ENCODE measurements at regions not wholly inside any gene's neighbourhood (a gene's known extent, or its start where the extent isn't known, plus 50 kb on each side); places are given as distances from the start of the nearest gene placed in this dataset.

DNA sequence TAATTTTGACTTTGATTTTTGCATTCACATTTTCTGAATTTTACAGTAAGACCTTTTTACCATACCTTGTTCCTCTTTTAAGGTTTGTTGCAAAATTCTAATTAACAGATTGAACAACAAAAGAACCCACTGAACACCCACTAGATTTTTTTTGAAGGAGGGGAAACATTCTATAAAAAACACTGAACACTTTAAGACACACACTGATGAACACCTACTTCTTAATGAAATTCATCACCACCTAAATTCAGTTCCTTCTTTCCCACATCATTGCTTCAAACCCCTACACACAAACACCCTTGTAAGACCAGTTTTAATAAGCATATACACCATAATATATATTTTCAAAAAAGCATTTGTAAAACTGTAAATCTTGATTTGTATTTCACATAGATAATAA lies 559.0 kb upstream of the MEF2C start:
- no peak for DNase-seq

DNA sequence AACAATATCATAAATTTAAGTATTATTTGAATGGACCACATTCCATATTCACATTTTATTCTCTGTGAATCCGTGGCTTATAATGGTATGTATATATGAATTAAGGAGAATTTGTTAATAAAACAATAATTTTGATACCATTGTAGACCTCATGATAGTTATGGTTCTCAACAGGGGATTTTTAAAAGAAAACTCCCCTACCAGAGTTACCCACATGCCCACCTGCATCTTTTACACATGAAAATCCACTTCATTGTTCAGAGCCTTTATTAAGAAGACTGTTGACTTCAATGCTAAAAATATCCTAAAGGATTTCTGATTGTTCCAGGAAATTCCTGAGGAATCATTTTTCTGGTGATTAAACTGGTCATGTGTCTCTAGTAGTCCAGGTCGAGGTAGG lies 557.7 kb upstream of the MEF2C start:
- DNase-seq: no peak

DNA sequence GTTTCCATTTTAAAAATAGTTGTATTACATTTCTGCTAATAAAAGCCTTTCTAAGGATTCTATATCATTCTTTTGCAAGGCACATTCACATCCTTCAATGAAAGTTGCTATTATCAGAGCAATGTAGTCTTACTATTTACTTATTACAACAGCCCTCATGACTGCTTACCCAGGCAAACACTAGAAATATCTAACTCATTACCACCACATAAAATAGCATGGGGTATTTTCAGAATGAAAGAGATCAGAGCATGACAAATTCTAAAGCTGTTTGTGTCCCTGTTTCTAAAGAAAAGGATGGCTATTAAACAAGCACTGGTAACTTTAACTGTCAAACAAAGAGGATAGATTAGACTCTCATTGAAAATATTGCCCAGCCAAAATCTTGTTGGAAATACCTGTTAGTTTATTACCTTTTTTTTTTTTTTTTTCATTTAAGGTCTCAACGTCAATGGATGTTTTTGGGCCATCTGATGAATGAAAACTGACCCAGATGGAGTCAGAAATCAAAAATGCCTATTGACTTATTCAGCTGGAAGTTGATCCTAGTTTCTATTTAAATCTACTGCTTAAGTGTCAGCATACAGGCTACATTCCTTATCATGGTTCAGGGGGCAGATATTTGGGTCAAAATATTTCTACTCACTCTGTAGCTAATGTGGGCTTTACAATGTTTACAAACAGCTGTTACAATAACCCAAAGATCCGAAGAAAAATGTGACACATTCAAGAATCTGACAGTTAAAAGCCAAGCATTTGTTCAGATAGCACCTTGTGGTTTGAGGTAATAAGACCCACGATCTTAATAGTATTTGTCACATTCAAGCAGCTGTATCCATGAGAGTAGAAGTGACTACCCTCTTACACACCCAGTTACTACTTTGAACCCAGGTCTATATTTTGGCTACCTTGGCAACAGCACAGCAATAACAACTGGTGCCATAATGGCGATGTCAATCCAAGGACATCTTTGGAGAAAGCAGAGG lies 554.8 kb upstream of the MEF2C start:
- no peak for DNase-seq

DNA sequence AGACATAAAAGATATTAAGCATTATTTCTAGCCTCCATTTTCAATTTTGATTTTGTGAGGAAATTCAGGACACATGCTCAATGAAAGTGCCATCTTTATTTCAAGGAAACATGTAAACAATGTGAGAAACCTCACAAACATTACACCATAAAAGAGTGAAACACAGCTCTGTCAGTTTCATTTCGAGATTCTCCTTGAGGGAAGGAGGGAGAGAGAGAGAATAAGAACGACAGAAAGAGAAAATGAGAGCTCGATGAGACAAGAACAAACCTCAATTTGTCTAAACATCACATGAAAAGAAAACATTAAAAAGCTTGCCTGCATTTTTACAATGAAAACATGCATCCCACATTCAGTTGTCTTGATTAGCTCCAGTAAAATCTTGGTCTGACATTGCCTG lies 553.5 kb upstream of the MEF2C start:
- no peak for DNase-seq

DNA sequence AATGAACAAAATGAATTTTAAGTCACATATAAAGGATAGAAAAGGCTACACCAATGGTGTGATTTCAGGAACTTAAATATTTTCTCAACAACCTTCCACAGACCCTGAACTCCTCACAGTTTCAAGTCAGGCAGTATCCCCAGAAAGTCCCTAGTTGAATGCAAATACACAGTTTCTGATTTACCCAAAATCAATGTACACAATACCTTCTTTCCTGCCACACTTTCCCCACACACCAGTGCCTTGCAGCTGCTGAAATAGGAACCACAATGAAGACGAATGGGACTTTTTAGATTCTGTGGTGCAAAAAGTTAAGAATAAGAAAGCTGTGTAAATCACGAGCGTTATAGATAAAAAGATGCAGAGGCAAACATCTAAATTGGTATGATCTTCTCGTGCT lies 552.4 kb upstream of the MEF2C start:
- no peak for DNase-seq

DNA sequence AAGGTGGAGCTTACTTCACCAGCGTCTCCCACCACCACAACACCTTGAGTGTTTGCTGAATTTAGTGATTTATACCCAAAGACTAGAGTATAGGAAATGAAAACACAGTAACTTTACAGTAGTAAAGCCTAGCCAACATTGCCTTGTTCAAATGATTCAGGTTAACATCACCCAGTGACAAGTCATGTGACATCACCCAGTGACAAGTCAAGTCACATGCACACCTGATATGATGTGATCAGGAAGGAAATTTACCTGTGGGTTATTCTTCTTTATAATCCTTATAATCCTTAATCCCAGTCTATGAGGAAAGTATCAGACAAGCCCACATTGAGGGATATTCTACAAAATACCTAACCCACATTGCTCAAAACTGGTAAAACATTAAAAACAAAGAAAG lies 545.6 kb upstream of the MEF2C start:
- no peak for DNase-seq

DNA sequence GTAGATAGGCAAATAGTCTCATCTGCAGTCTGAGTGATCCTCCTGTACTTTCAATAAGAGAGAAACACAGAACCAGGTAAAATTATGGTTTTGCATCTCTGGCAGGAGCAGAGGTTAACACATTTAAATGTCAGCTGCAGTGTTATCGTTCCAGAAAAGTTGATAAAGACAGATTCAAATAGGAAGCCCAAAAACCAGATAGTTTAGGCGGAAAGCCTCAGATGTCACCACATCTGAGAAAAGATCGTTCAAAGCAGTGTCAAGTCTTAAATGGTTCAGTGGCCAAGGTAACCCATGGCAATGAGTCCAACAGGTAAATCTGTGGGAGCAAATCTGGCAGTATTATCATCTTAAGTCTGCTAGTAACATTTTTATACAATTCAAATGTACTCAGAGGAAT lies 542.1 kb upstream of the MEF2C start:
- no peak for DNase-seq

DNA sequence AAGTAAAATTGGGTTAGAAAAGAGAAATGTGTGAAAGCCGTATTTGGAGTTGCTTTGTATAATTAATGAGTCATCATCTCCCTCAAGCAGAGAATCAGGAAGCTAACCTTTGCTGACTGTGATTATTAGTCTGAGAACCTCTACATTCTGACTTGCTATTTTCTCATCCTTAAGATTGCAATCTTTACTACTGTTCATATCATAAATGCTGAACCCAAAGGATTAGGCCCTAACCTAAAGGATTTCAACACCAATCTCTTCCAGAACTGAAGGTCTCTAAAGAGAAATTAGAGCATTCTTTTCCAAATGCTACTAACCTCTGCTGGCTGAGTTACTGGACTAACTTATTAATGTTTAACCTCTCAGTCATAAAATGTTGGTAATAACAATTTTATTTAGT lies 538.1 kb upstream of the MEF2C start:
- no peak for DNase-seq

DNA sequence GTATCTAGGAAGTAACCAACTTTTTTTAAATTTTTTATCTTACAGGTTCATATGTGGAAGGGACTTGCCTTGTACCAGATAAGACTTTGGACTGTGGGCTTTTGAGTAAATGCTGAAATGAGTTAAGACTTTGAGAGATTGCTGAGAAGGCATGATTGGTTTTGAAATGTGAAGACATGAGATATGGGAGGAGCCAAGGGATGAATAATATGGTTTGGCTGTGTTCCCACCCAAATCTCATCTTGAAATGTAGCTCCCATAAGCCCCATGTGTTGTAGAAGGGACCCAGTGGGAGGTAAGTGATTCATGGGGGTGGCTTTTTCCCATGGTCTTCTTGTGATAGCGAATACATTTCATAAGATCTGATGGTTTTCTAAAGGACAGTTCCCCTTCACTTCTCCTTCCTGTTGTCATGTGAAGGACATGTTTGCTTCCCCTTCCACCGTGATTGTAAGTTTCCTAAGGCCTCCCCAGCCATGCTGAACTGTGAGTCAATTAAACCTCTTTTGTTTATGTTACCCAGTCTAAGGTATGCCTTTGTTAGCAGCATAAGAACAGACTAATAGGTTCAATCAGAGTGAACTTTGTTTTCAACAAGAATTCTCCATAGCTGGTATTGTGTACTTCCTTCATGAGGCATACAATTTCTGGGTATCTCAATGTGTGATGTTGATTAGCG lies 535.6 kb upstream of the MEF2C start:
- no peak for DNase-seq

DNA sequence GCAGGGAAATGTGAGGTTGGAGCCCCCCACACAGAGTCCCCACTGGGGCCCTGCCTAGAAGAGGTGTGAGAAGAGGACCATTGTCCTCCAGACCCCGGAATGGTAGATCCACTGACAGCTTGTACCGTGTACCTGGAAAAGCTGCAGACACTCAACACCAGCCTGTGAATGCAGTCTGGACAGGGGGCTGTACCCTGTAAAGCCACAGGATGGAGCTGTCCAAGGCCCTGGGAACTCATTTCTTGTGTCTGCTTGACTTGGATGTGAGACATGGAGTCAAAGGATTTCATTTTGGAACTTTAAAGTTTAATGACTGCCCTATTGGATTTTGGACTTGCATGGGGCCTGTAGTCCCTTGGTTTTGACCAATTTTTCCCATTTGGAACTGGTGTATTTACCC lies 535.0 kb upstream of the MEF2C start:
- DNase-seq: no peak

DNA sequence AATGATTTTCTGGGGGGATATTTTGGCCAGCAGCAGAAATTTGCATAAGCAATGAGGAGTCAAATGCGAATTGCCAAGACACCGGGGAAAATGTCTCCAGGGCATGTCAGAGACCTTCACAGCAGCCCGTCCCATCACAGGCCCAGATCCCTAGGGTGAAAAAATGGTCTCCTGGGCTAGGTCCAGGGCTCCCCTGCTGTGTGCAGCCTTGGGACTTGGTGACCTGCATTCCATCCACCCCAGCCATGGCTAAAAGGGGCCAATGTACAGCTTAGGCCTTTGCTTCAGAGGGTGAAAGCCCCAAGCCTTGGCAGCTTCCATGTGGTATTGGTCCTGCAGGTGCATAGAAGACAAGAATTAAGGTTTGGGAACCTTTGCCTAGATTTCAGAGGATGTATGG lies 534.5 kb upstream of the MEF2C start:
- DNase-seq: no peak

DNA sequence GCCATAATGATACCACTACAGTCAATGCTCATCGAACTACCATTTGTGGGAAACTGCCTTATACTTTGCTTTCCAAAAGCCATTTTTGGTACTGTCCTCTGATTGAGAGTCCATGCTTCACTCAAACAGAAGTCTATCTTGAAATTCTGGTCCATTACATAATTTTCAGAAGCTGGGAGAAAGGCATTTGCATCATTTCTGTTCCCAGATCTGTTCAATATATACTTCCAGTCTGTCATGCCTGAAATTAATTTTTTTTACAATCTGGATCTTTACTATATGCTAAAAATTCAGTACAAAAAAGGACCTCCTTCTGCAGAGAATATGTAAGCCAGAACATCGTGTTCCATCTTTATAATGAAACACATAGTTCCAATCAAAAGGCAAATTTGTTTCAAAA lies 528.9 kb upstream of the MEF2C start:
- DNase-seq: no peak

DNA sequence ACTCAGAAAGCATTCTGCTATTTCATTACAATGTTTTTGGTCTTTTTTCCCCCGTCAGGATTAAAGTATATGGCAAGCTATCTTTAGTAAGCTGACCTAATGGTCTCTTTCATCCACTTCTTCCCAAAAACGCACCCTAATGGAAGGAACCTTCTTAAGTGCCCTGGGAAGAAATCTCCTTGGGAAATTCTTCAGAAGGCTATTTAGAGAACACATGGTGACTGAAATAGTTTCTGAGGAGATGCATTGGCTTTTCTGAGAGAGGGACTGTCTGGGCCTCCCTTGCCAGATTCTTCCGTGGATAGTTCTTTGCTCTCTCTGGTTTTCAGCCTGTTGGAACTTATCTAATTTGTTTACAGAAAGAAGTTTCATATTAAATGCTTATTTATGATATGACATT lies 524.1 kb upstream of the MEF2C start:
- no peak for DNase-seq

DNA sequence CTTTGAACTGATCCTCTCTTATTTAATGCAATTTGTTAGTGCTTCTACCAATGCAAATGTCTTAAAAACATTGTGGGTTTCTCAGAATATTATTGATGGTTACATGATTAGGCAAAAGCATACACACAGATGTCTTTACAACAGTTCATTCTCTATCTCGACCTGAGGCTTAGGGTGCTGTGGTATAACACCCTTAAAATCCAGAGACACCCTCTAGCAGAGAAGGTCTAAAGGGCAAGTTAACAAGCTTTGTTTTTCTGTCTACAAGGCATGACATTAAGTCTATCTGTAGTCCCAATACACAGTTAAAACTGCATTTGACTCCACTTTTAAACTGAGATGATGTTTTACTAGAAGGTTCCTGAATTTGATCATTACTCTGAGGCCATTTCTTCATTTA lies 518.7 kb upstream of the MEF2C start:
- DNase-seq: no peak

DNA sequence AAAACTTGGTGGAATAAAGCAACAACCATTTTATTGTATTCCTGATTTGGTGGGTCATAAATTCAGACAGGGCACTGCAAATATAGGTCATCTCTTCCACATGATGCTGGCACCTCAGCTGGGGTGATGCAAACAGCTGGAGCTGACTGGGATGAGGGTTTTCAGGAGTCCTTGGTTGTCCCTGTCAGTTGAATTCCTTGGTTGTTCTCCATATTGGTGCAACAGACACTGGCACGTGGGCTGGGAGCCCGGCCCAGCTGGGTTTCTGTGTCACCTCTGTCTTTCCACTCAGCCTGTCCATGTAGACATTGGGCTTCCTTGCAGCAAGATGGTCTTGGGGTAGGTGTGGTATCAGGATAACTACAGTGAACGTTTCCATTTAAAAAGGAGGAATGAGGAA lies 518.0 kb upstream of the MEF2C start:
- no peak for DNase-seq

DNA sequence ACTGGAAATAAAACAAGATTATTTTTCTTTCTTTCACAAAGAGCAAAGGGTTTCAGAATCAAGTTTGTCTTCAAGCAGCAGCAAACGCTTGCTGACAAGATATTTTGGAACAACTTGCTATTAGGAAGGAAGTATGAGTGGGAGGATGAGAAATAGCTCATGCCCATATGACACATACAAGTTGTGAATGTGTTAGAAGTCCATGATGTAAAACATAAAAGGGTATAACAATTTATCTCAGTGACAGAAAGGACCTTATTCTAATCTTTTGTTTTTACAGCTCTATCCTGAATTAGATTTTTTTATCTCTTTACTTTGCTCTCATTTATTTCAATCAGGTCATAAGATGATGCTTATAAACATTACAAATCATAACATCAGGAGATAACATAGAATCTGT lies 516.6 kb upstream of the MEF2C start:
- no peak for DNase-seq

DNA sequence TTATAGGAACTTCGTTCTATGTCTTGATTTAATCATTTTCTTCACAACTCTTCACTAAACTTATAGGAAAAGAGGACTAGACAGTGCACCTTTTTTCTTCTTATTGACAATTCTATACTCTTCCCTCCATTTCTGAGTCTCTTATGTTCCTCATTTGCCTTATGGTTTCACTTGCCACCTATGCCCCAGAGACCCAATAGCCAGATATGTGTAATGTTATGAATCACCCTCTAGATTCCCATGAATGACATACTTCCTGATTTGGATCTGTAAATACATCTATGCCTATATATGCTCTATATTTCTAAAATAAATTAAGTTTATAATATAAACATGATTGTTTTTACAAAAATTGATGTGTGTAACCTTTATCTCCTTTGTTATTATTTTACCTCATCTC lies 514.1 kb upstream of the MEF2C start:
- no peak for DNase-seq

DNA sequence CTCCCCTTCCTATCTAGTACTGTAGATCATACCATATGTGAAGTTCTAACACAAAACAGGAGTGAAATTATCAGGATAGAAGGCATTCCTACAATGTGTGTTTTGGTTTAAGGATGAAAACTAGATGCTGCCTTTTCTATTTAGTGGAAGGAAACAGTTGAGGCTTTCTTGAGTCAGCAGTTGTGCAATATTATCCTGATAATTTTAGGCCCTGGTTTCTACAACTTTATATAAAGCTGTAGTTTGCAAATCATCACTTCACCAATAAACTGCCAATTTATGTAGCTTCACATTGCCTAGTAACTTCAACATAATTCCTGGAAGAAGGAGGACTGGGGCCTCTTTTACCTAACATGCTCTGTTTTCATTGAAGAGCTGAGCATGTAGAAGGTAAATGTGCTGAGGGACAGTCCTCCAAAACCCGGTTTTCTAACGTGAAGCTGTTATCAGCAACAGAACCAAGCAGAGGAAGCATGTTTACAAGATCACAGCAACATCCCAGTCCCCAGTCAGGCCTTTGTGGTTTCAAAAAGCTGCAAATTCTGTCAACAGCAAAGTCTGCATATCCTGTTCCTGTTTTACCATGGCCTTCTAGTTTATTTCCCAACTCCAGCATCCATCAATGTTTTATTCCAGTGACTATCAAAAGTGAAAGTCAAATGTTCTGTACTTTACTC lies 513.4 kb upstream of the MEF2C start:
- no peak for DNase-seq

DNA sequence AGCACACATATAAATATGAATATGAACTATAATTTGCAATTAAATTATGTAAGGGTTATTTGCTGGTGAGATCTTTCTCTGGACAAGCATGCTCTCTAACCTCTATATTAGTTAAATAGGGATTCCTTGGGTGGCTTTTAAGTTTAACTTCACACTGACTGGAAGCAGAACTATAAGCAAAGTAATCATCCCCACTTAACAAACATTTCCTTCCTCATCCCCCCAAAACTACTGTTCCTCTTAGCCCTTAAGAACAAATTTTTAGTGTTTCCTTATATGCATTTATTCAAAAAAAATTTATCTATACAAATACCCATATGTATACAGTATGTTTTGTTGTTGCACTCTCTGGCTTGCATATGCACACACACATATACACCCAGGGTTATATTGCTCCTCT lies 512.1 kb upstream of the MEF2C start:
- no peak for DNase-seq

DNA sequence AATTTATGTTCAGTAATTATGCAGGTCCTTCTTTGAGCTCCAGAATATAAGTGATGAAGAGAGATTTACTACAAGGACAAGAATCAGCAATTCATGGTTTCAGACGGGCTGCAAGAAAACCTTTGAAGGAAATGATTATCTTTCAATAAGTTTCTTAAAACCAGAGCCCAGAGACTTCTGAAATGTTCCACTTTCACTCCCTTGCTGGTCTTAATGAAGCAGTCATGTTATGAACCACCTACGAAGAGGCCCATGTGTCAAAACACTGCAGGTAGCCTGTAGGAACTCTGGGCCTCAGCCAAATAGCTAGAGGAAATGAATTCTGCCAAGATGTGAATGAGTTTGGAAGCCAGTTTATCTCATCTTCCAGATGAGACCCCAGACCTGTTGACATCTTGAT lies 505.9 kb upstream of the MEF2C start:
- DNase-seq: no peak

DNA sequence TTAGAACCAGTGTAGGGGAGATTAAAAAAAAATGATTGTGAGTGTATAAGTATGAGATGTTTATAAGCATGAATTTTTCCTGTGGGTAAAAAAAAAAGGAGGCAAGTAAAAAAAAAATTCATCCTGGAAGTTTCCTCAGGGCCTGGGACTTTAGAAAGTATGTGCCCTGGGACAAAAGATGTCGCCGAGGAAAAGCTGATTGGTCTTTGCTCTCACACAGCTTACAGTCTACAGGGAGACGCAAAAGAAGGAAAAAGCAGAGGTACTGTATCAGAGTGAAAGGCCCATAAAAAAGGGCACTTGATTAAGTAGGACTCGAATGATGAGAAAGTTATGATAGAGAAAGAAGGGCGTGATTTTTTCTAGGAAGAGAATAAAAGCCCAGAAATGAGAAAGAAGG lies 501.4 kb upstream of the MEF2C start:
- no peak for DNase-seq

DNA sequence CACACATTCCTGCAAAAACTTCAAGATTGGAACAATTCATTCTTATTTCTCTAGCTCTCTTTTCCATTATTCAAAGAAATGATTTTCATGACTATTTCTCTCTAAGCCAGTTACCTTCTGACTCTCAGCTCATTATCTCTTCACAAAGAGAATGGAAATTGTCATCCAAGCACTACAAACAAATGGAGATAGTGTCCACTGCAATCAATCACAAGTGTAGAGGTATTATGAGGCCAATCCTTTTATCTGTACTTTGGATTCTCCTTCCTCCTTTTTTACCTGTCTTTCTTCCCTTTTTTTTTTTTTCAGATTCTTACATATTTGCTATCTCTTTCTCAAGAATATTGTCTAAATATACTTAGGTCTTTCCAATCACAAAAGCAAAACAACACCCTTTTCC lies 497.7 kb upstream of the MEF2C start:
- DNase-seq: no peak

DNA sequence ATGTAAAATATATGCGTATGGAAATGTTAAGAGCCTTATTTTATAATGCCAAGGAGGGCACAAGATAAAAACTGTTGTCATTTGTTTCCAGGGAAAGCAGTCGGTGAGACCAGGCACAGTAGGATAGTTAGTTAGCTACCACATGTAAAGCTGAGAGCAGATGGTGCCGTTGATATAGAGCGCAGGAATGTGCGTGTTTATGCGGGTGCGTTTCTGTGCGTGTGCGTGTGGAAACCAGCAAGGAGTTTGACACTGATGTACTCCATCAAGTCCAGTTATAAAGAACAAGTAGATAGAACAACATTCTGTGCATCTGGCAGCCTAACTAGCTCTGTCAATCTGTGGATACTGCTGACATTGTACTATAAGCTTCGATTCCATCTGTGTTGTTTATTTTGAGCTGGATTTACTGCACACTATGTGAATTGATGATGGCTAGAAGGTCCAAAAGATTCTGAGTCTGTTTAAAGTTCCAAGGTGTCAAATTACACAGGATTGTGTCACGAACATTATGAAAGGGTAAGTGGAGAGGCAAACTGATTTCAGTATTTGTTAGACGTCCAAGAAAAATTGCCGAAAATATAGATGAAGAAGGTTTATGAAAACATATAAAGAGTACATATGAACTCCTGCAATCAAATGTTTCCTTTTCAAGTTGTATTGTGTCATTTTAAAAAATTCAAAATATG lies 494.9 kb upstream of the MEF2C start:
- no peak for DNase-seq

Measured in stimulated activated CD4-positive, alpha-beta T cell treated with anti-CD3 and anti-CD28 coated beads, Interleukin-15, amount 100 ng/mL, for 24 hours (primary cell).